HG02571 (cell line): ENCODE measurements at regions not wholly inside any gene's neighbourhood (a gene's known extent, or its start where the extent isn't known, plus 50 kb on each side); places are given as distances from the start of the nearest gene placed in this dataset.
"Not testable (repeated sequence)": the region's sequence is repeated elsewhere in the genome, so short reads cannot be mapped to it uniquely, and the experiment has no call there.

Source experiments
- ATAC-seq: cut with Tn5 transposase; IDR thresholded peaks from one replicate; pipeline ENCODE4 v1.9.1; 2021; ENCODE audit warnings: mild to moderate bottlenecking, moderate library complexity; ENCODE audit not compliant: unreplicated experiment

DNA sequence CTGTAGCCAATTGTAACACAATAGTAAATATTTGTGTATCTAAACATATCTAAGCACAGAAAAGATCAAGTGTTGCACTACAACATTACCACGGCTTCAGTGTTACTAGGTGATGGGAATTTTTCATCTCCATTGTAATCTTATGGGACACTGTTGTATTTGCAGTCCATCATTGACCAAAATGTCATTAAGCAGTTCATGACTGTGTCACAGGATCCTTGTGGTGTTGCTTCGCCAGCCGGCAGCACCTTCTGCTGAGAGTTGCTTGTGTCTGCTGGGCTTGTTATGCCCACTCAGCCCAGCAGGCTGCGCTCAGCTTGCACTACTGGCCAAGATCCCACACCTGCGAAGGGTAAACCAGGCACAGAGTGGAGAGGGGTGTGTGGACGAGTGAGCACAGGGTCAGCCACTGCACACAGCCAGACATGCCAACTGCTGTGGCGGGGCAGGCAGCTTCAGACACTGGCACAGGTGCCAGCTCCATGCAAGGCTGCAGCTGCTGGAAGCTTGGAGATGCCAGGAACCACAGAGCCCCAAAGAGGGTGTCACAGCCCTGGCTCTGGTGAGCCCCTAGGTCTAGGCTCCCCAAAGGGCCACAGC lies 273.7 kb downstream of the CETN3 start:
- ATAC-seq = no peak

DNA sequence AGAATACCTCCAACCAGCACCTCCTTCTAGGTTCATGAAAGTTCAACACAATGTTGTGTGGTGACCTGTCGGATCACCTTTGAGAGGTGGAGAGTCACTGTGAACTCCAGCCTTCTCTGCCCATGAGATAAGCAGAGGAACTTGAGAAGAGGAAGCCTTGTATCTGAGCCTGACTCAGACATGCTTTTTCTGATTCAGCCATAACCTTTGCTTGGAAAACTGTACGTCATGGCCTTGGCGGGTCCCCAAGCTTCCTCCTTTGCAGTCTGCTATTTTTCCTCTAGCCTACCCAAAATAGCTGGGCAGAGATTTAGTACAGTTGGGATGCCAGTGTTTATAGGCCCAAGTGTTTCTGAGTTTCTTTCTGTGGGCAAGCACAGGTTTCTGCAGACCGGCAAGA lies 274.7 kb downstream of the CETN3 start:
- no peak for ATAC-seq

DNA sequence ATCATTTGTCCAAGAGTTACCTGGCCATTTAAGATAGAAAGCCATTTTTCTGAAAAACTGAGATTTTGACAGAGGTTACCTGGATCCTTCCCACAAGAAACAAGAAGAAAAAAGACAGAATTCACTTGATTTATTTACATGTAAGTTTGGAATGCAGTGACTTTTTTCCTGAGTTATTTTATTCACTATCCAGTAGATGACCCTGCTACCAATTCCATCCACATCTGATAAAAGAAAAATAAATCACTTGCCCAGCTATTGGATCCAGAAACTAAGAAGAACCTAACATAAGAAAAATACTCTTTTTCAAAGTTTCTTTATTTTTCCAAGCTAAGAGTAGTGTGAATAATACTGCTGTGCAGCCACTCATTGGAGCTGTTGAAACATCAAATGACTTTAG lies 275.2 kb downstream of the CETN3 start:
- ATAC-seq = no peak

DNA sequence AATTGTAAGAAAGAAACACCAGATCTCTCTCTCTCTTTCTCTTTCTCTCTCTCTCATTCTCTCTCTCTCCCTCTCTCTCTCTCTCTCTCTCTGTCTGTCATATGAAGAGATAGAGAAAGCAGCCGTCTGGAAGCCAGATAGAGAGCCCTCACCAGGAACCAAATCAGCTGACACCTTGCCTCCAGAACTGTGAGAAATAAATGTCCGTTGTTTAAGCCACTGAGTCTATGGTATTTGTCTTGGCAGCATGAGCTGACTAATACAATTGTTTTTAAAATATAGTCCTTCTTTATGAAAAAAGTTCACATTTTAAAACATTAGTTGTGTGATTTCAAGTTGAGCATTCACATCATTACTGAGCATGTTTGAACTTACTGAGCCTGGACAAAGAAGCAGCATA lies 275.6 kb downstream of the CETN3 start:
- no peak for ATAC-seq

DNA sequence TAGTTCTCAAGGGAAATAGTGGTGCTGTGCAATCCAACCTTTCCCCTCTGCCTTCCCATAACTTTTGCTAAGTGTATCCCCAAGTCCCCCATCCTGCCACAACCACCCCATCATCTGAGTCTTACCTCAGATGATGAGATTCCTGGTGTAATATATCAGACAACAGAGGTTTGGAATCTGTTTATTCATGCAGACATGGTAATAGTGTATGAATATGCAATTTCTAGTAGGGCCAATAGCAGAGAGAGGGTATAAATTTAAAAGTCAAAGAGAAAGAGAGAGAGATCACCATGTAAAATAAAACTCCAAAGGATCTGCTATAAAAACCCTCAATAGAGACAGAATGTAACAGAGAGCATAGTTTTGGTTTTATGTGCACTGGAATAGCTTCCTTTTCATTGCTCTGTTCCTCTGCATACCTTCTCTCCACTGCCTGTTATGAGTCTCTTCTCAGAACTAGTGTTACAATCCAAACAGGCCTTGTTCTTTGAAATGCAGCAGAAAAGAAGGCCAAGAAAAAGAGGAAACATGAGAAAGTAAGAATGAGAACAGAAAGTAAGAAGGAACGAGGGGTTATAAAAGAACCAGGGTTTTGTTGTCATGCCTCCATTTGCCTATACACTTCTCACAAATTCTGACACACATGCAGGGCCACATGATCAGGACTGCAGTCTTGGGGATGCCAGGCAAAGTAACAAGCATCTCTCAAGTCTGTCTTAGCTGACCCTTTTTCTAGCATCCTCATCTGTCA lies 278.0 kb downstream of the CETN3 start:
- peak; percentile 70 for ATAC-seq

DNA sequence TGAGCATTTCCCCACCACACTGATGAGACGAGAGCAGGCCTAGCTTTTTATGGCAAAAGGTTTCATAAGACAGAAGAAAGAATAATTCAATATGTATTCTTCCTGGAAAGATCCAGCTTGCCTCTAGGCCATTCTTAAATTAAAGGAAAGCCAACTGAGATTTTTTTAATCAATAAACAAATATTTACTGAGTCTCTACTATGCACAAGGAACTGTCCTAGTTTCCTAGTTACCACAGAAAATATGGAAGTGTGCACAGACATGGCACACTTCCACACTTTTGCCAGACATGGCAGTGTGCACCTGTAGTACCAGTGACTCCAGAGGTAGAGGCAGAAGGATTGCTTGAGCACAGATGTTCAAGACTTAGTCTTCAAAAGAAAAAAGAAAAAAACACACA lies 281.0 kb downstream of the CETN3 start:
- ATAC-seq = no peak

DNA sequence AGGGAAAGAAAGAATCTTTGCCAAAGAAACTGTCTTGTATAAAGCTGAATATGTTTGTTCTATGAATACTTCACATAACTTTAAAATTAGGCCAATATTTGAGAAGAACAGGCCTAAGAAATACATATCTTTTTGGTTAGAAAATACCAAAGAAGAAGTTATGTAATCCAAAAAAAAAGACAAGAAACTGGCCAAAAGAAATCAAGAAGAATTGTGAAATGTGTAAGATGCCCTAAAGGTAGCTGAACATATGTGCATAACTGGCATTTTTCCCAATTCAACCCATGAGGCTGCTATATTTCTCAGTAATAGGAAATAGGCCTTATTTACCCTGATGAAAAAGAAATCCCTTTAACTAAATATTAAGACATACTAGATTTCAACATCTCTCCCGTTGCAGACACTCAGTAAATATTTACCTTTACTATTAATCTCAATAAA lies 290.0 kb downstream of the CETN3 start:
- ATAC-seq = no peak

DNA sequence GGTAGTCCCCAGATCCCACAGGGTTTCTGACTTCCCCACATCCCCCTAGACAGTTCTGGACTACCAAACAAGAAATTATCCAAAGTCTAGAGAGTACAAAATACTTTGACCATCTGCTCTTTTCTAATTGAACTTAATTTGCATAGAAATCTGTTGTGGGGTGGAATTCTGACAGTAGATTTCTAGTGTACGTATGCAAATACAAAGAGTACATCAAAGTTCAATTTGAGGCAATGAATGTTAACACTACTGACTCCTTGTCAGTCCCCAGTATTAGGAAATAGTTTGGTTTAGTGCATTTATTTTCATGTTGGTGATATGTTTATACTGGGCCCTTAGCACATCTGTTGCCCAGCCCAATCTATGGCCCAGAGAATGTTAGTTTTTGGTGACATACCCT lies 292.6 kb downstream of the CETN3 start:
- no peak for ATAC-seq

DNA sequence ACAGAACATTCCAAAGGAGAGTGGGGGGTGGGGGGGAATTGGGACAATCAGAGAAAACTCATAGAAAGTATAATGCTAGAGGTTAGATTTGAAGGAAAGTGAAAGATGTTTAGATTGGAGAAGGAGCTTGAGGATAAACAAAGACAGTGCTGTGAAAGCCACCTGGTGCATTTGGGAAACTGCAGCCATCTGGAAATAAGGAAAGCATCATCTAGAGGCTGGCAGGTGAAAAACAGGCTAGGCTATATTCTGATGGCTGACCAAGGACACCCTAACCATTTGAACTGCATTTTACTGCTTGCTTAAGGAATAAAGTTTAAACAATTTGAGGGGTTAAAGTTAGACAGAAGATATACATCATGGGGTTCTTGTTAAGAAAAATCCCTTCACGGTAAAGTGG lies 296.4 kb downstream of the CETN3 start:
- no peak for ATAC-seq

DNA sequence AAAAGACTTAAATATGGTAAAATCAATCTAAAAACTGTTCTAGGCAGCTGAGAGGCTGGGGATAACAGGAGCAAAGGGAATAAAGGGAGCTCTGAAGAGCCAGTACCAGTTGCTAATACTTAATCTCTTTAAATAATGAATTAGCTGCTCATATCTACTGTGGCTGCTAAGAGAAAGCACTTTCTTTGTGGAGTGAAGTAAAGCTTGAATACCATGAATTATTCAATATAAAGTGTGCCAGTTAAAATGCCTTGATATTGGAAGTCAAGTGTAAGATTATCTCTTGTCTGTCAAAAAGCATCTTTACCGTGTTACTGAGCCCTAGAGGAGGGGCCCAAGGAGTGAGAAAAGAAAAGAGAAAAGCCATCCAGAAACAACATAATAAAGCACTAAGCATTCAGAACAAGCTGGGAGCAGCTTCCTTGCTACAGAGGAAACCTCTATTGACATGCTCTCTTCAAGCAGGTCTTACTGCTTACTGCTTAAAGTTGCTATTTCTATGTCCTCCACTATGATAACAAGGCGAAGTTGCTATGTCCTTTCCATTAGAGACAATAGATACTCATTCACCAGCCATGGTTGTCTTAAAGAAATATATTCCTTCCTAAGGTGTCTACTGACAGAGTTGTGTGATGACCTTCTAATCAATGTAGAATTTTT lies 297.4 kb downstream of the CETN3 start:
- ATAC-seq = no peak

DNA sequence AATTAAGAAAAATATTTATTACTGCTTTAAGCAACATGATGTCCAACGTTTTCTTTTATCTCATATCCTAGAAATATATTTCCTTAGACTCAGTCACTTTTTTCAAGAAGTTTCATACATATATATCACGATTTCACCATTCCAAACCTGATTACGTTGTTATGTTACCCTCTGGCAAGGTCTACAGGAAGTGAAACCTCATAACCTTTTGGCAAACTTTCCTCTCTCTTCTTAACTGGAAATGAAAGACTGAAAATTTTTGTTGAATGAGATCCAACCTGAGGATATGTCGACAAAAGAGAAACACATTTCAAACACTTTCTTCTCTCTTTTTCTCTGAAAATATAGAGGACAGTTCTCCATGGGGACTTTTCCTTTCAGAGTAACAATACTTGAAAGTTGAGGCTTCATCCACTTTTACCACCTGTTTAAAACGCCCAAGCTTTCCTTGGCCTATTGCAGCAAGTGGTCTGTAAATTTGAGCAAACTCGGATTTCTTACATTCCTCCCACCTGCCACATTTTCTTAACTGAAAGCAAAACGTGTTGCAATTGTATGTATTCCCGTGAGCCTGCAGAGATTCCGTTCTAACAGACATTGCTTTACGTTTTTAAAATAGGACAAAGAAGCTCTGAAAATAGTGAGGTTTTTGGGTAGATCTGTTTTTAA lies 298.1 kb downstream of the CETN3 start:
- no peak for ATAC-seq

DNA sequence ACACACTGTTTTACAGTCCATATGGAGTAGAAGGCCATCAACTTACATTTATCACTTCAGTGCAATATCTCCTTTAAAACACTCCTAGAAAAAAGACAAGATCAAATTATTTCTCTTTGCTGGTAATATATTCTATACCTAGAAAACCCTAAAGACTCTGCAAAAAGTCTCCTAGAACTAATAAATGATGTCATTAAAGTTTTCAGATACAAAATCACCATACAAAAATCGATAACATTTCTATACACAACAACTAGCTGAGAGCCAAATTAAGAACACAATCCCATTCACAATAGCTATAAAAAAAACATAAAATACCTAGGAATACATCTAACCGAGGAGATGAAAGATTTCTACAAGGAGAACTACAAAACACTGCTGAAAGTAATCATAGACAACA lies 300.3 kb downstream of the CETN3 start:
- no peak for ATAC-seq

DNA sequence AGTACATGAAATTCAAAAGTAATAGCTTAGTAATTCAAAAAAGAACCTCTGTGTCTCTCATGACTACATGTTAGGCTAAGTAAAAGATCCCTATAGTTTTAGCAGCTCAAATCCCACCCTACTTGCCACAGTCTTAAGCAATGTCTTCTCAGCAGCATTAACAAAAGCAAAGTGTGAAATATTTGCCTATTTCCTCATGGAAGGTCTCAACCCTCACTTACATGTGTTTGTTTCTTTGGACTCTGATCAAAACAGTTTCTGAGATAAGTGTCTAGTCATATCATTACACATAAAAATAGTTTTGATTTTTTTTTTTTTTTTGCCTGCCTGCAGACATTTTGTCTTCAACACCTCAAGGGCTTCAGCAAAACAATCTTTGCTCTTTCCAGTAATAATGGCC lies 310.5 kb downstream of the CETN3 start:
- ATAC-seq = no peak

DNA sequence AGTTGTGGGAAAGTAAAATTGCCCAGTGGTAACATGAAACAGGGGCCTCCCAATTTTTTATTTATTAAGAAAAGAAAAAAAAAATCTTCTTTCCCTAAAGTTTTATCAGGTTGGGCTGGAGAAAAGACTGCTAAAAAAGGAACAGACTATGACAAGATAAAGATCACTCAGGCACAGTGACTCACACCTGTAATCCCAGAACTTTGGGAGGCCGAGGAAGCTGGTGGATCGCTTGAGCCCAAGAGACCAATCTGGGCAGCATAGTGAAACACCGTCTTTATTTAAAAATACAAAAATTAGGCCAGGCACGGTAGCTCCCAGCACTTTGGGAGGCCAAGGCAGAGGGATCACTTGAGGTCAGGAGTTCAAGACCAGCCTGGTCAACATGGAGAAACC lies 312.5 kb downstream of the CETN3 start:
- ATAC-seq = no peak

DNA sequence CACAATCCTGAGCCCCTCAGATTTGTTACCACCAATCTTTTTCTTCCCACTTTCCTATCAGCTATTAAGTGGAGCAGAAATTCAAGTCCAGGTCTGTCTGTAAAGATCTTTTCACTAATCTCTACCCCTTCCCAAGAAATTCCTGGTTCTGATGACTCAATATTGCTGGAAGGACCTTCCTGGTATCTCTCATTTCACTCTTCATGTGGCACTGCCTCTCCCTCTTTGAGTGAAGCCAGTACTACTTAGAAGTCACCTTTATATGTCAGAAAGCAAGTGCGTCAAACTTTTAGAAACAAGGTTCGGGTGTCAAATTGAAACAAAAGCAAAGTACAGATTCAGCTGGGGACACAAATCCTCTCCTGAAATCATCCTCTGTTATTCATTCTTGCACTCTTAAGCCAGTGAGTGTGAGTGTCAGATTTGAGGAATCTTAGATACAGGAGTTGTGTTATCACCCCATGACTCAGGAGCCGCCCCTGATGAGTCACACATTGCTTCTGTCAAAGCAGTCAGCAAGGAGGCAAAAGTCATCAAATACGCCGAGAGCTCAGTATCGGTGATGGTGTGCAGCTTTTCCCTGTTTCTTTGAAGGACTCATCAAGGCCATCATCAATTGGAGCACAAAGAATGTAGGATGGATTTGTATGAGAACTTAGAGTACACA lies 313.0 kb downstream of the CETN3 start:
- no peak for ATAC-seq

DNA sequence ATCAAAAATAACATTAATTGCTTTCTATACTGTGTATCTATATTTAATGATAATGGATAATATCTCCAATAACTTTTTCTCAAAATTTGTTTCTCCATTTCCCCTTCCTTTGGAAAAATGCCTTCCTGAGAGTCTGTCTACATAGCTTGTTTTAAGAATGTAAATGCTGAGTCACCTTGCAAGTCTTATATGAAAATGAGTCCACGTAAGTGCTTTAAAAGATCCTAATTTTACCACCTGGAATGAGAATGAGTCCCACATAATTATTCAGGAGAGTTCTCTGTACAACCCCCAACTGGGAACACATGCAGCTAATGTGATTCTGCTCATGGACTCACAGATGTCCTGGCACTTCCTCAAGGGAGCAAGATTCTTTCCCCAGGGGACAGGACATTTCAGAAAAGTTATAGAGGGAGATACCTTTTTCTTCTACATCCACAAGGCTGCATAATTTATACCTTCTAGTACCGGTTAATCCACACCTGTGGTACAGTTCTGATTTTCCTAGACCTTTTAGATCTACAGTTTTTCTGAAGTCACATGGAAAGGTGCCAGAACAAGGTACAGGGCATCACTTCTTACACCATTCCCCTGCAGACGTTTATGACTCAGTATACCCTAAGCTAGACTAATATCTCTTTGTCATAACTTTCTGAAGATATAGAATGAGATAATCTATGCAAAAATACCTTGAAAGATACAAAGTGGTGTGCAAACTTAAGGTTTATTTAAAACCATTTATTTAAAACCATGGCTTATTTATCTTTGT lies 314.1 kb downstream of the CETN3 start:
- ATAC-seq = no peak

DNA sequence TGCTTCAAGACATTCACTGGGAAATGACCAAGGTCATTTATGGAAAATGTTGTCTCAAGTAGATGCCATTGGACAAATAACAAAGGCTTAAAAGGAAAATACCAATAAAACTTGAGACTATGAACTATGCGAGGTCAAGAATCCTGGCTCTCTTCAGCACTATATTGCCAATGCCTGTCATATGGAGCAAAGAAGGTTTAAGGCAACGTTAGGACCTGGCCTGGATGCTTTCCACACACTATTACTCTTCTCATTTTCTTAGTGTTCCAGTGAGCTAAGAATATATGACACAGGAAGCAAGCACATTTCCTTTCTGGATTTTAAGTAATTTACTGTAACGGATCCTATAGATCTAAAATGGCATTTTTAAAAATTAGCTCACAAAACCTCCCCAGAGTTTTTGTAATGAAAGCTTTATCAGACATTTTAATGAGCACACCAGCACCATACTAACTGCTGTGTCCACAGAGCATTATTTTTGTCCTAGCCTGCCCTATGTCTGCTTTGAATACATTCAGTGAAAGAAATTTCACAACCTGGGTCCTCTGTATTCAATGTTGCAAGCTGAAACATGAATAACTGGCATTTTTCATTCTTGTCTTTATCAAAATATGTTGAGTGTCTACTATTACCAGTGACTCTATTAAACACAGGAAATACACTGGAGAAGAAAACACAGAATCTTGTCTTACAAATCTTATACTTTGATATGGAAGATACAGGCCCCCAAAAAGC lies 315.6 kb downstream of the CETN3 start:
- ATAC-seq = no peak

DNA sequence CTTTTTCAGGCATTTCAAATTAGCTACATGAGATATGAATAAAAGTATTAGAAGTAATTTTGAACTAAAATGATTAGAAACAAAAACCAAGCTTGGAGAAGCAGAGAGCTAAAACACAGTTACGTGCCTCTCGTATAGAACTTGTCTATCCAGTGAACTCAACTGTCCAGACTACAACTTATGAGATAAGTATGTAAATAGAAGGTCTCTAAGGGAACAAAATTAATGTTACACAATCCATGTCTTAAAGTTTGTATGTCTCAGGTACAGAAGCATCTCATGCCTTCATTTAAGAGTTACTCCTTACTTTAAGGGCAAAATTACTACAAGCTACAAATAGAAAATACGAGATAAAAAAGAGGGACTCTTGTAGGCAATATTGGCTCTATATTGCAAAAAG lies 316.8 kb downstream of the CETN3 start:
- no peak for ATAC-seq

DNA sequence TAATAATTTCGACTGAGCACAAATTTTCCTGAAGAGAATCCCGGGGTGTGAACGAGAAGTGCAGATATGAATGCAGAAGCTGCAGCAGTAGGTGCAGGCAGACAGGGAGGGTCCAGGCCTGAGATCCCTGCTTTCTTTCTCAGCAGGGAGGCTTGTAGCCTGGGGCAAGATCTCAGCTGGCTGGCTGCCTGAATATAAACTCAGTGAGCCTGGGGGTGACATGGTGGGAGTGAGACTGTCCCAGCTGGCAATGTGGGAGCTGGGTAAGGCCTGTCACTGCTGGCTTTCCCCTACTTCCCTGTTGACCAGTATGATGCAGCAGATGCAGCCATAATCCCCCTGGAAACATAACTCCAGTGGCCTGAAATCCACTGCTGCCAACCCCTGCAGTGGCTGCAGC lies 325.2 kb downstream of the CETN3 start:
- ATAC-seq = no peak

DNA sequence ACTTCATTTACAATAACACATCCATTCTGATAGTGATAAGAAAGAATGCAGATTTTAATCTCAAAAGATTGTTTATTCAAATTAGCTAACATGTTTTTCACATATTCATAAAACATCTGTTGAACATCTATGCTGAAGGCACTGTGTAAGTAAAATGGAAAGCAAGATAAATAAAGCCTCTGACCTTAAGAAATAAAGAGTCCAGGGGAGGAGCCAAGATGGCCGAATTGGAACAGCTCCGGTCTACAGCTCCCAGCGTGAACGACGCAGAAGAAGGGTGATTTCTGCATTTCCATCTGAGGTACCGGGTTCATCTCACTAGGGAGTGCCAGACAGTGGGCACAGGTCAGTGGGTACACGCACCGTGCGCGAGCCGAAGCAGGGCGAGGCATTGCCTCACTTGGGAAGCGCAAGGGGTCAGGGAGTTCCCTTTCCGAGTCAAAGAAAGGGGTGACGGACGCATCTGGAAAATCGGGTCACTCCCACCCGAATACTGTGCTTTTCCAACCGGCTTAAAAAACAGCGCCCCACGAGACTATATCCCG lies 336.5 kb downstream of the CETN3 start:
- ATAC-seq = not testable (repeated sequence)
